ENCODE measurements at regions not wholly inside any gene's neighbourhood (a gene's known extent, or its start where the extent isn't known, plus 50 kb on each side); places are given as distances from the start of the nearest gene placed in this dataset.
"Not testable (repeated sequence)": the region's sequence is repeated elsewhere in the genome, so short reads cannot be mapped to it uniquely, and the experiment has no call there.

DNA sequence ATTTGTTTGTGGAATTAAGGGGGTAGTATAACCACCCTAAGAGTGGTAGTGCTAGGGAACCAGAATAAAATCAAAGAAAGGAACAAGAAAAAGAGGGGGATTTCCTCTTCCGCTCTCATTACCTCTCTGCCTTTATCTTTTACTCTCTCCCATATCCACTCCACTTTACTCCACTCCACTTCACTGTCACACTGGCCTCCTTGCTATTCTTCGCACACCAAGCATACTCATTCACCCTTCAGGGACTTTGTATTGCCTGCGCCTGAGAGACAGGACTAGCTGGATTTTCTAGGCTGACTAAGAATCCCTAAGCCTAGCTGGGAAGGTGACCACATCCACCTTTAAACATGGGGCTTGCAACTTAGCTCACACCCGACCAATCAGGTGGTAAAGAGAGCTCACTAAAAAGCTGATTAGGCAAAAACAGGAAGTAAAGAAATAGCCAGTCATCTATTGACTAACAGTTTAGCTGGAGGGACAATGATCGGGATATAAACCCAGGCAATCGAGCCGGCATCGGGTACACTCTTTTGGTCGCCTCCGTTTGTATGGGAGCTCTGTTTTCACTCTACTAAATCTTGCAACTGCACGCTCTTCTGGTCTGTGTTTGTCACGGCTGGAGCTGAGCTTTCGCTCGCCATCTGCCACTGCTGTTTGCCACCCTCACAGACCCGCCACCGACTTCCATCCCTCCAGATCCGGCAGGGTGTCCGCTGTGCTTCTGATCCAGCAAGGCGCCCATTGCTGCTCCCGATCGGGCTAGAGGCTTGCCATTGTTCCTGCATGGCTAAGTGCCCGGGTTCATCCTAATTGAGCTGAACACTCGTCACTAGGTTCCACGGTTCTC, 121.8 kb downstream of the FAM170A start:
- no peak for DNase-seq
- intact Hi-C loops (cut with DNase I): no loop called here
- Histone ChIP-seq H3K36me3 (no peaks in the 10 kb centered on the region), H3K4me3 (no peak overlapping the region), H3K27ac (no peak overlapping the region), H3K27me3 (no peaks in the 10 kb centered on the region), H3K4me1 (no peaks in the 10 kb centered on the region), H3K9me3 (no peaks in the 10 kb centered on the region)
- TF ChIP-seq, protein P1, sequence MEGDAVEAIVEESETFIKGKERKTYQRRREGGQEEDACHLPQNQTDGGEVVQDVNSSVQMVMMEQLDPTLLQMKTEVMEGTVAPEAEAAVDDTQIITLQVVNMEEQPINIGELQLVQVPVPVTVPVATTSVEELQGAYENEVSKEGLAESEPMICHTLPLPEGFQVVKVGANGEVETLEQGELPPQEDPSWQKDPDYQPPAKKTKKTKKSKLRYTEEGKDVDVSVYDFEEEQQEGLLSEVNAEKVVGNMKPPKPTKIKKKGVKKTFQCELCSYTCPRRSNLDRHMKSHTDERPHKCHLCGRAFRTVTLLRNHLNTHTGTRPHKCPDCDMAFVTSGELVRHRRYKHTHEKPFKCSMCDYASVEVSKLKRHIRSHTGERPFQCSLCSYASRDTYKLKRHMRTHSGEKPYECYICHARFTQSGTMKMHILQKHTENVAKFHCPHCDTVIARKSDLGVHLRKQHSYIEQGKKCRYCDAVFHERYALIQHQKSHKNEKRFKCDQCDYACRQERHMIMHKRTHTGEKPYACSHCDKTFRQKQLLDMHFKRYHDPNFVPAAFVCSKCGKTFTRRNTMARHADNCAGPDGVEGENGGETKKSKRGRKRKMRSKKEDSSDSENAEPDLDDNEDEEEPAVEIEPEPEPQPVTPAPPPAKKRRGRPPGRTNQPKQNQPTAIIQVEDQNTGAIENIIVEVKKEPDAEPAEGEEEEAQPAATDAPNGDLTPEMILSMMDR (IDR thresholded peaks at IDR 0.05): no peak
- ATAC-seq: no peak

DNA sequence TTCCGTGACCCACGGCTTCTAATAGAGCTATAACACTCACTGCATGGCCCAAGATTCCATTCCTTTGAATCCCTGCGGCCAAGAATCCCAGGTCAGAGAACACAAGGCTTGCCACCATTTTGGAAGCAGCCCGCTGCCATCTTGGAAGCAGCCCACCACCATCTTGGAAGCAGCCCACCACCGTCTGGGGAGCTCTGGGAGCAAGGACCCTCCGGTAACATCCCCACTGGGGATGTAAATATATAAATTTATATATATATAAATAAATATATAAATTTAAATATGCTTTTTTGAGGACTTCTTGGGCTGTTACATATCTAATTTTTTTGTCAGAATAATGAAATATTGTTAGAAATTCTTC, 122.4 kb downstream of the FAM170A start:
- ATAC-seq (no peak), DNase-seq (no peak)
- Histone ChIP-seq H3K27me3 (no peaks in the 10 kb centered on the region), H3K4me1 (no peaks in the 10 kb centered on the region), H3K9me3 (no peaks in the 10 kb centered on the region), H3K36me3 (no peaks in the 10 kb centered on the region), H3K4me3 (no peak overlapping the region), H3K27ac (no peak overlapping the region)
- TF ChIP-seq, protein P1 (IDR thresholded peaks at IDR 0.05): no peak
- intact Hi-C loops (cut with DNase I): no loop called here

DNA sequence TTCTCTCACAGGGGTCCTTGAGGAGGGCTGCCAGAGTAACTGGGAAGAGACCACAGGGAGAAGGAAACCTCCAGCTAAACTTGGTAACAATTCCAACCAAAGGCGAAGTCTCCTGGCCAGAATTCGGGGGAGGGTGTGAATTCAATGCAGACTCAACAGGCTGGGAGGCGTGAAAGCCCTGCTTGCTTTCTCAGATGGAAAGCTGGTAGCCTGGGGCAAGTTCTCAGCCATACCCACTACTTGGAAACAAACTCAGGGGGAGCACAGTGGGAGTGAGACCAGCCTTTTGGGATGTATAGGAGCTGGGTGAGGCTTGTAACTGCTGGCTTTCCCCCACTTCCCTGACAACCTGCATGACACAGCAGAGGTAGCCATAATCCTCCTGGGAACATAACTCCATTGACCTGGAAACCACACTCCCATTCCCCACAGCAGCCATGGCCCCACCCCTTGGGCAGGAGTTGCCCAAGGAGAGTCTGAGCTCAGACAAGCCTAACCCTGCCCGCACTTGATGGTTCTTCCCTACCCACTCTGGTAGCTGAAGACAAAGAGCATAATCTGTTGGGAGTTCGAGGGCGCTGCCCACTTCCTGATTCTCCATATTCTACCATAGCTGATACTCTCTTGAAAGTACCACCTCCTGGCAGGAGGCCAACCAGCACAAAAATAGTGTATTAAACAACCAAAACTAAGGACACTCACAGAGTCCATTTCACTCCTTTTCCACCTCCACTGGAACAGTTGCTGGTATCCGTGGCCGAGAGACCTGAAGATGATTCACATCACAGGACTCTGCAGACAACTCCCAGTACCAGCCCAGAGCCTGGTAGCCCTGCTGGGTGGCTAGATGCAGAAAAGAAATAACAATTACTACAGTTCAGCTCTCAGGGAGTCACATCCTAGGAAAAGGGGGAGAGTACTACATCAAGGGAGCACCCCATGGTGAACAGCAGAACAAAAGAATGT, 123.8 kb downstream of the FAM170A start:
- no peak for ATAC-seq

DNA sequence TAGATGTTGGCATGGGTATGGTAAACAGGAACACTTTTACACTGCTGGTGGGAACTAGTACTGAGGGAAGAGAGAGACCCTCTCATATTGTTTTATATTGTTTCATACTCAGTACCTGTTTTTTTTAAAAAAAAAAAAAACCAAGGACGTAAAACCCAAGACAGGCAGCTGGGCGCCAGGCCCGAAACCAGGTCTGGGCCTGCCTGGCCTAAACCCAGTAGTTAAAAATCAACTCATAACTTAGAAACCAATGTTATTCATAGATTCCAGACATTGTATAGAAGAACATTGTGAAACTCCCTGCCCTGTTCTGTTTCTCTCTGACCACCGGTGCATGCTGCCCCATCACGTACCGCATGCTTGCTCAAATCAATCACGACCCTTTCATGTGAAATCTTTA, 125.5 kb downstream of the FAM170A start:
- H3K4me1 ChIP-seq; DNase-seq; intact Hi-C loops (cut with DNase I): not testable (repeated sequence)

More for the DNA sequence above, 123.8 kb downstream of the FAM170A start:
- no peak for DNase-seq
- H3K27me3 ChIP-seq: no peaks in the 10 kb centered on the region
- intact Hi-C loops (cut with DNase I): no loop called here
- no peak overlapping the region for H3K4me3 ChIP-seq
- TF ChIP-seq, protein P1 (IDR thresholded peaks at IDR 0.05): no peak
- H3K36me3 ChIP-seq: no peaks in the 10 kb centered on the region
- H3K4me1 ChIP-seq: no peaks in the 10 kb centered on the region
- no peak overlapping the region for H3K27ac ChIP-seq
- no peaks in the 10 kb centered on the region for H3K9me3 ChIP-seq

DNA sequence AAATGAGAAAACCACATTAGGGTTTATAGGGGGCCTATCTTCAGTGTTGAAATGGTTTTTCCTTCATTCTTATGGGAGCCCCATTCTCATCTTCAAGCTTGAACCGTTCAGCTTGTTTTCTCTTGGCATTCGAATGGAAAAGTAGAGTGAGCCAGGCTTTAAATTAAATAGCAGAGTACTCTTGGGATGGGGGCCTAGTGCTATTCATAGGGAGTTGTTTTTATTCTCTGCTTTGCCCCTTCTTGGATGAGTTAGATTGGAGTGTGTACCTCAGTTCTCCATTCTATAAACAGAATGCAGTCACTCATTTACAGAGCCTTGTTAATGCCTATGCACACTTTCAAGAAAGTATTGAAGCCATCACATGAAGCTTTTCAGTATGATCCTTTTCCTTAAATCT, 127.9 kb downstream of the FAM170A start:
- intact Hi-C loops (cut with DNase I): no loop called here
- H3K4me1 ChIP-seq: no peaks in the 10 kb centered on the region
- TF ChIP-seq, protein P1 (IDR thresholded peaks at IDR 0.05): no peak

More for the DNA sequence above, 125.5 kb downstream of the FAM170A start:
- not testable (repeated sequence) for H3K9me3 ChIP-seq, ATAC-seq, H3K27ac ChIP-seq, H3K27me3 ChIP-seq, H3K4me3 ChIP-seq, H3K36me3 ChIP-seq

DNA sequence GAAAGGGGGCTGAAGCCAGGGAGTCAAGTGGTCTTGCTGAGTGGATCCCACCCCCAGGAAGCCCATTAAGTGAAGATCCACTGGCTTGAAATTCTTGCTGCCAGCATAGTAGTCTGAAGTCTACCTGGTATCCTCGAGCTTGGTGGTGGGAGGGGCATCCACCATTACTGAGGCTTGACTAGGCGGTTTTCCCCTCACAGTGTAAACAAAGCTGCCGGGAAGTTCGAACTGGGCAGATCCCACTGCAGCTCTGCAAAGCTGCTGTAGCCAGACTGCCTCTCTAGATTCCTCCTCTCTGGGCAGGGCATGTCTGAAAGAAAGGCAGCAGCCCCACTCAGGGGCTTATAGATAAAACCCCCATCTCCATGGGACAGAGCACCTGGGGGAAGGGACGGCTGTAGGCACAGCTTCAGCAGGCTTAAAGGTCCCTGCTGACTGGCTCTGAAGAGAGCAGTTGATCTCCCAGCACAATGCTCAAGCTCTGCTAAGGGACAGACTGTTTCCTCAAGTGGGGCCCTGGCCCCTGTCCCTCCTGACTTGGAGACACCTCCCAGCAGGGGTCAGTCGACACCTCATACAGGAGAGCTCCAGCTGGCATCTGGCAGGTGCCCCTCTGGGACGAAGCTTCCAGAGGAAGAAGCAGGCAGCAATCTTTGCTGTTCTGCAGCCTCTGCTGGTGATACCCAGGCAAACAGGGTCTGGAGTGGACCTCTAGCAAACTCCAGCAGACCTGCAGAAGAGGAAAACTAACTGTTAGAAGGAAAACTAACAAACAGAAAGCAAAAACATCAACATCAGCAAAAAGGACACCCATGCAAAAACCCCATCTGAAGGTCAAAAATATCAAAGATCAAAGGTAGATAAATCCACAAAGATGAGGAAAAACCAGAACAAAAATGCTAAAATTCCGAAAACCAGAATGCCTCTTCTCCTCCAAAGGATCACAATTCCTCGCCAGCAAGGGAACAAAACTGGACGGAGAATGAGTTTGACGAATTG, 140.6 kb downstream of the FAM170A start:
- H3K36me3 ChIP-seq; DNase-seq; H3K9me3 ChIP-seq; H3K27me3 ChIP-seq; H3K4me1 ChIP-seq; intact Hi-C loops (cut with DNase I); H3K4me3 ChIP-seq; H3K27ac ChIP-seq; ATAC-seq: not testable (repeated sequence)

More for the DNA sequence above, 127.9 kb downstream of the FAM170A start:
- Histone ChIP-seq H3K27me3 (no peaks in the 10 kb centered on the region), H3K4me3 (no peak overlapping the region), H3K9me3 (no peaks in the 10 kb centered on the region), H3K36me3 (no peaks in the 10 kb centered on the region), H3K27ac (no peak overlapping the region)
- no peak for DNase-seq
- ATAC-seq: no peak

DNA sequence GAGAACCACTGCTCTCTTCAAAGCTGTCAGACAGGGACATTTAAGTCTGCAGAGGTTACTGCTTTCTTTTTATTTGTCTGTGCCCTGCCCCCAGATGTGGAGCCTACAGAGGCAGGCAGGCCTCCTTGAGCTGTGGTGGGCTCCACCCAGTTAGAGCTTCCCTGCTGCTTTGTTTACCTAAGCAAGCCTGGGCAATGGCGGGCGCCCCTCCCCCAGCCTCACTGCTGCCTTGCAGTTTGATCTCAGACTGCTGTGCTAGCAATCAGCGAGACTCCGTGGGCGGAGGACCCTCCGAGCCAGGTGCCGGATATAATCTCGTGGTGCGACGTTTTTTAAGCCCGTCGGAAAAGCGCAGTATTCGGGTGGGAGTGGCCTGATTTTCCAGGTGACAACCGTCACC, 150.8 kb downstream of the FAM170A start:
- H3K27me3 ChIP-seq; H3K9me3 ChIP-seq; DNase-seq; H3K4me1 ChIP-seq; H3K4me3 ChIP-seq; intact Hi-C loops (cut with DNase I); H3K27ac ChIP-seq; H3K36me3 ChIP-seq; ATAC-seq: not testable (repeated sequence)

Data from upper lobe of right lung (tissue), 1 donor.